HCT116 (cell line): ENCODE measurements at regions not wholly inside any gene's neighbourhood (a gene's known extent, or its start where the extent isn't known, plus 50 kb on each side); places are given as distances from the start of the nearest gene placed in this dataset.

Source experiments
- ATAC-seq: fragments of 200-7000 bp; cut with Tn5 transposase; 2 replicates; pipeline ENCODE4 v1.9.1; 2020; ENCODE audit warnings: mild to moderate bottlenecking, moderate library complexity
- BruUV-seq: library from RNA; stranded (reverse); fragments of 400-500 nt; replicated peaks from 2 replicates; lab custom pipeline; 2021; lab: Mats Ljungman, UMichigan
- CTCF ChIA-PET: fragments of 300-600 bp; sonication (Branson Sonifier 250); formaldehyde crosslinking; loops from one replicate; lab custom pipeline; 2021; ENCODE audit warnings: antibody characterized with exemption; lab: Charles Lee
- POLR2A ChIA-PET: fragments of 300-600, 350-600 bp; sonication (Branson Sonifier 250); formaldehyde crosslinking; loops from one replicate; lab custom pipeline; 2021; ENCODE audit warnings: antibody characterized with exemption; lab: Charles Lee
- RAD21 ChIA-PET, 2 experiments: fragments of 300-600 bp; sonication (Branson Sonifier 250); formaldehyde crosslinking; loops; one replicate each; lab custom pipeline; 2023; ENCODE audit warnings: low total read pairs in 2 of 2; ENCODE audit not compliant: uncharacterized antibody in 2 of 2, unreplicated experiment in 2 of 2, low non-redundant PET in 1 of 2; lab: Charles Lee
- DNase-seq: peaks from one replicate; pipeline ENCODE4 v3.0.0-alpha.2; 2010; ENCODE audit warnings: low read depth, low spot score
- H2AFZ ChIP-seq: fragments of 200-600 bp; shearing (Covaris generic), sonication (generic); 2 replicates; pipeline ENCODE4 v1.6.1; 2017; ENCODE audit warnings: low read depth, mixed run types, mixed read lengths, antibody characterized with exemption, low read length; ENCODE audit not compliant: poor library complexity, severe bottlenecking
- H3K27ac ChIP-seq: 2 replicates; pipeline ENCODE4 v1.5.1; 2012; ENCODE audit warnings: low read depth, low read length
- H3K27me3 ChIP-seq: fragments of 200-600 bp; sonication (generic); 2 replicates; pipeline ENCODE4 v1.6.1; 2016; ENCODE audit warnings: mixed run types, low read length, mixed read lengths; ENCODE audit not compliant: insufficient read depth
- H3K36me3 ChIP-seq, 2 experiments: fragments of 200-500 bp in 1 of 2; fragments of 200-600 bp in 1 of 2; sonication (Bioruptor generic) in 1 of 2; sonication (generic) in 1 of 2; 2 replicates each; pipeline versions ENCODE4 v1.5.1 to v1.6.1; 2014 to 2016; ENCODE audit warnings: low read length in 2 of 2, inconsistent platforms in 1 of 2, mixed read lengths in 1 of 2, mixed run types in 1 of 2; ENCODE audit not compliant: insufficient read depth in 2 of 2, control insufficient read depth in 1 of 2
- H3K4me1 ChIP-seq, 2 experiments: fragments of 200-600 bp in 1 of 2; sonication (generic) in 1 of 2; 2 replicates each; pipeline versions ENCODE4 v1.5.1 to v1.6.1; 2012 to 2017; ENCODE audit warnings: low read length in 2 of 2, inconsistent platforms in 1 of 2, mild to moderate bottlenecking in 1 of 2, mixed read lengths in 1 of 2, mixed run types in 1 of 2, moderate library complexity in 1 of 2; ENCODE audit not compliant: insufficient read depth in 2 of 2, control insufficient read depth in 1 of 2
- H3K4me2 ChIP-seq: fragments of 200-600 bp; sonication (generic); 2 replicates; pipeline ENCODE4 v1.6.1; 2017; ENCODE audit warnings: mixed run types, low read length, mixed read lengths
- H3K4me3 ChIP-seq, 2 experiments: fragments of 200-600 bp in 1 of 2; sonication (generic) in 1 of 2; replicated peaks in 1 of 2; 2 replicates each; pipeline ENCODE4 v1.5.1; 2011 to 2016; ENCODE audit warnings: low read length in 2 of 2, control low read depth in 1 of 2, low read depth in 1 of 2, mild to moderate bottlenecking in 1 of 2, mixed read lengths in 1 of 2, mixed run types in 1 of 2
- H3K79me2 ChIP-seq: fragments of 200-600 bp; sonication (generic); 2 replicates; pipeline ENCODE4 v1.6.1; 2017; ENCODE audit warnings: mild to moderate bottlenecking, mixed run types, low read length, moderate library complexity, mixed read lengths; ENCODE audit not compliant: insufficient read depth
- H3K9ac ChIP-seq: fragments of 200-600 bp; sonication (generic); 2 replicates; pipeline ENCODE4 v1.6.1; 2016; ENCODE audit warnings: low read length, mixed read lengths
- H3K9me2 ChIP-seq: fragments of 200-600 bp; sonication (generic), shearing (Covaris generic); 2 replicates; pipeline ENCODE4 v1.6.1; 2017; ENCODE audit warnings: mixed run types, mild to moderate bottlenecking, moderate library complexity; ENCODE audit not compliant: insufficient read depth
- H3K9me3 ChIP-seq, 2 experiments: fragments of 200-500 bp in 1 of 2; fragments of 200-600 bp in 1 of 2; sonication (Bioruptor generic) in 1 of 2; sonication (generic) in 1 of 2; 2 replicates each; pipeline ENCODE4 v1.6.1; 2014 to 2017; ENCODE audit warnings: low read length in 2 of 2, mixed read lengths in 2 of 2, inconsistent platforms in 1 of 2, low read depth in 1 of 2, mild to moderate bottlenecking in 1 of 2, mixed run types in 1 of 2, moderate library complexity in 1 of 2; ENCODE audit not compliant: control insufficient read depth in 1 of 2, insufficient read depth in 1 of 2
- H4K20me1 ChIP-seq: fragments of 200-600 bp; sonication (generic), shearing (Covaris generic); 2 replicates; pipeline ENCODE4 v1.6.1; 2017; ENCODE audit warnings: mixed run types, mild to moderate bottlenecking, moderate library complexity; ENCODE audit not compliant: insufficient read depth
- CBX3 ChIP-seq: IDR thresholded peaks from 2 replicates; pipeline ENCODE4 v1.6.1; 2012; ENCODE audit warnings: low read depth
- CEBPB ChIP-seq: IDR thresholded peaks from 2 replicates; pipeline ENCODE4 v1.6.1; 2012; ENCODE audit warnings: low read depth
- EGR1 ChIP-seq: IDR thresholded peaks from 2 replicates; pipeline ENCODE4 v1.6.1; 2012; ENCODE audit warnings: low read depth
- EZH2phosphoT487 ChIP-seq: fragments of 200-600 bp; IDR thresholded peaks from 2 replicates; pipeline ENCODE4 v1.6.1; 2018; ENCODE audit warnings: antibody characterized with exemption, borderline replicate concordance
- FOSL1 ChIP-seq: IDR thresholded peaks from 2 replicates; pipeline ENCODE4 v1.6.1; 2012; ENCODE audit warnings: low read depth
- JUND ChIP-seq: IDR thresholded peaks from 2 replicates; pipeline ENCODE4 v1.6.1; 2012
- POLR2A ChIP-seq: IDR thresholded peaks from 2 replicates; pipeline ENCODE4 v1.7.0; 2011; ENCODE audit warnings: borderline replicate concordance; ENCODE audit not compliant: insufficient read depth, insufficient read length; ENCODE audit errors: extremely low read depth
- POLR2AphosphoS5 ChIP-seq: IDR thresholded peaks from 2 replicates; pipeline ENCODE4 v1.6.1; 2011; ENCODE audit warnings: mild to moderate bottlenecking, low read depth, low read length, moderate library complexity
- REST ChIP-seq: IDR thresholded peaks from 2 replicates; pipeline ENCODE4 v1.6.1; 2012; ENCODE audit warnings: low read depth
- SIN3A ChIP-seq: IDR thresholded peaks from 2 replicates; pipeline ENCODE4 v1.6.1; 2012; ENCODE audit warnings: low read depth
- TCF7L2 ChIP-seq: IDR thresholded peaks from 2 replicates; pipeline ENCODE4 v1.7.0; 2011; ENCODE audit warnings: borderline replicate concordance, inconsistent platforms; ENCODE audit not compliant: insufficient read depth, insufficient read length; ENCODE audit errors: extremely low read depth
- ZBTB33 ChIP-seq: IDR thresholded peaks from 2 replicates; pipeline ENCODE4 v1.6.1; 2011; ENCODE audit warnings: mild to moderate bottlenecking, low read length, moderate library complexity; ENCODE audit not compliant: insufficient replicate concordance; ENCODE audit errors: extremely low read depth
- intact Hi-C: fragments of 100-400 bp; cut with micrococcal nuclease; formaldehyde crosslinking; loops from 2 replicates; pipeline ENCODE4 v1.10.0; 2022
- TF ChIP-seq, protein P1 (sequence below): IDR thresholded peaks from 2 replicates; pipeline ENCODE4 v1.6.1; 2012

DNA sequence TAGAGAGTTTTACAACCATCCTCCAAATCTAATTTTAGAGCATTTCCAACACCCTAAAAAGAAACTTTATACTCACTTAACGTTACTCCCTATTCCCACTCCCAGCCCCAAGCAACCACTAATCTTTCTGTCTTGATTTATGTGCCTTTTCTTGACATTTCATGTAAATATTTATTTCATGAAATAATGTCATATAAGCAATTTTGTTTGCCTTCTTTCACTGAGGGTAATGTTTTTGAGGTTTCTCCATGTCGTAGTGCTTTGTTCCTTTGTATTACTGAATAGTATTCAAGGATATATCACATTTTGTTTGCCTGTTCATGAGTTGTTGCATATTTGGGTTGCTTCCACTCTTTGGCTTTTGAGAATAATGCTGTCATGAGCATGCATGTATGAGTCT, 155.4 kb upstream of the PLAAT1 start:
- Histone ChIP-seq H4K20me1 (no peaks in the 10 kb centered on the region), H3K4me2 (no peak overlapping the region), H3K4me1 (no peaks in the 10 kb centered on the region), H3K36me3 (no peaks in the 10 kb centered on the region), H3K79me2 (no peaks in the 10 kb centered on the region), H3K27me3 (peaks cover 11% of the 10 kb centered on the region), H3K9ac (no peak overlapping the region), H3K9me3 (no peaks in the 10 kb centered on the region), H3K9me2 (no peaks in the 10 kb centered on the region), H2AFZ (no peak overlapping the region), H3K4me3 (no peak overlapping the region), H3K27ac (no peak overlapping the region)
- ChIA-PET CTCF (no interaction called here), POLR2A (no interaction called here), RAD21 (no interaction called here)
- ATAC-seq, result no peak
- TF ChIP-seq FOSL1 (no peak), JUND (no peak), TCF7L2 (no peak), EGR1 (no peak), CBX3 (no peak), SIN3A (no peak), ZBTB33 (no peak), POLR2A (no peak), POLR2AphosphoS5 (no peak), CEBPB (no peak), EZH2phosphoT487 (no peak), REST (no peak)
- TF ChIP-seq, protein P1, sequence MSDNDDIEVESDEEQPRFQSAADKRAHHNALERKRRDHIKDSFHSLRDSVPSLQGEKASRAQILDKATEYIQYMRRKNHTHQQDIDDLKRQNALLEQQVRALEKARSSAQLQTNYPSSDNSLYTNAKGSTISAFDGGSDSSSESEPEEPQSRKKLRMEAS, result no peak
- no TSS peak for BruUV-seq
- DNase-seq, result no peak
- intact Hi-C loops, result no loop called here
